ENCODE measurements at regions not wholly inside any gene's neighbourhood (a gene's known extent, or its start where the extent isn't known, plus 50 kb on each side); places are given as distances from the start of the nearest gene placed in this dataset.

- DNase-seq (no peak), FAIRE-seq (no peak)
- Histone ChIP-seq H3K36me3 (ENCODE audit: control insufficient read depth in 3 of 3, insufficient read depth in 2 of 3, low read depth in 1 of 3, low read length in 3 of 3) (no peaks in the 10 kb centered on the region), H3K4me1 (ENCODE audit: control insufficient read depth in 3 of 3, insufficient read depth in 2 of 3, low read depth in 1 of 3, low read length in 2 of 3) (peaks cover 0 to 2% (median 0%) of the 10 kb centered on the region in 3 donors), H3K9me3 (ENCODE audit: control insufficient read depth in 2 of 2, insufficient read depth in 1 of 2, low read depth in 1 of 2, low read length in 1 of 2) (no peaks in the 10 kb centered on the region), H3K4me3 (ENCODE audit: low read depth in 1 of 3, low read length in 3 of 3) (no peak overlapping the region), H3K27me3 (ENCODE audit: control insufficient read depth in 3 of 3, insufficient read depth in 3 of 3, low read length in 3 of 3) (no peaks in the 10 kb centered on the region), H3K27ac (ENCODE audit: low read depth in 1 of 3, low read length in 2 of 3) (no peak overlapping the region)
- 46 to 85% (median 79%) methylated on average over 2 of the region's 2 CpGs for WGBS, 3 donors
Observed at GRCh38 chr3:177681852-177682251, 484.6 kb upstream of the TBL1XR1 start.

- Histone ChIP-seq H3K9me3 (ENCODE audit: control insufficient read depth in 2 of 2, insufficient read depth in 1 of 2, low read depth in 1 of 2, low read length in 1 of 2) (no peaks in the 10 kb centered on the region), H3K4me3 (ENCODE audit: low read depth in 1 of 3, low read length in 3 of 3) (no peak overlapping the region), H3K27ac (ENCODE audit: low read depth in 1 of 3, low read length in 2 of 3) (no peak overlapping the region), H3K4me1 (ENCODE audit: control insufficient read depth in 3 of 3, insufficient read depth in 2 of 3, low read depth in 1 of 3, low read length in 2 of 3) (no peaks in the 10 kb centered on the region), H3K36me3 (ENCODE audit: control insufficient read depth in 3 of 3, insufficient read depth in 2 of 3, low read depth in 1 of 3, low read length in 3 of 3) (no peaks in the 10 kb centered on the region), H3K27me3 (ENCODE audit: control insufficient read depth in 3 of 3, insufficient read depth in 3 of 3, low read length in 3 of 3) (no peaks in the 10 kb centered on the region)
- 72 to 81% (median 73%) methylated on average over 3 of the region's 3 CpGs for WGBS, 3 donors
- no peak for DNase-seq
- FAIRE-seq, result no peak
Observed at GRCh38 chr3:177683586-177683985, 486.3 kb upstream of the TBL1XR1 start.

- FAIRE-seq (no peak), DNase-seq (no peak)
- H3K4me1 ChIP-seq (ENCODE audit: control insufficient read depth in 3 of 3, insufficient read depth in 2 of 3, low read depth in 1 of 3, low read length in 2 of 3), result no peaks in the 10 kb centered on the region
- H3K4me3 ChIP-seq (ENCODE audit: low read depth in 1 of 3, low read length in 3 of 3), result no peak overlapping the region
- H3K9me3 ChIP-seq (ENCODE audit: control insufficient read depth in 2 of 2, insufficient read depth in 1 of 2, low read depth in 1 of 2, low read length in 1 of 2), result no peaks in the 10 kb centered on the region
- no peak overlapping the region for H3K27ac ChIP-seq (ENCODE audit: low read depth in 1 of 3, low read length in 2 of 3)
- whole genome bisulfite sequencing, 3 donors, result 92 to 93% (median 92%) methylated on average over 8 of the region's 8 CpGs
- no peaks in the 10 kb centered on the region for H3K36me3 ChIP-seq (ENCODE audit: control insufficient read depth in 3 of 3, insufficient read depth in 2 of 3, low read depth in 1 of 3, low read length in 3 of 3)
- no peaks in the 10 kb centered on the region for H3K27me3 ChIP-seq (ENCODE audit: control insufficient read depth in 3 of 3, insufficient read depth in 3 of 3, low read length in 3 of 3)
Observed at GRCh38 chr3:177686671-177687070, 489.4 kb upstream of the TBL1XR1 start.

- no peaks in the 10 kb centered on the region for H3K27me3 ChIP-seq (ENCODE audit: control insufficient read depth in 3 of 3, insufficient read depth in 3 of 3, low read length in 3 of 3)
- no peak overlapping the region for H3K4me3 ChIP-seq (ENCODE audit: low read depth in 1 of 3, low read length in 3 of 3)
- H3K27ac ChIP-seq (ENCODE audit: low read depth in 1 of 3, low read length in 2 of 3), result no peak overlapping the region
- DNase-seq (no peak), FAIRE-seq (no peak)
- WGBS, 3 donors, result 75 to 91% (median 86%) methylated on average over 4 of the region's 4 CpGs
- no peaks in the 10 kb centered on the region for H3K9me3 ChIP-seq (ENCODE audit: control insufficient read depth in 2 of 2, insufficient read depth in 1 of 2, low read depth in 1 of 2, low read length in 1 of 2)
- H3K4me1 ChIP-seq (ENCODE audit: control insufficient read depth in 3 of 3, insufficient read depth in 2 of 3, low read depth in 1 of 3, low read length in 2 of 3), result no peaks in the 10 kb centered on the region
- no peaks in the 10 kb centered on the region for H3K36me3 ChIP-seq (ENCODE audit: control insufficient read depth in 3 of 3, insufficient read depth in 2 of 3, low read depth in 1 of 3, low read length in 3 of 3)
Observed at GRCh38 chr3:177687291-177687690, 490.0 kb upstream of the TBL1XR1 start.

- no peak overlapping the region for H3K4me3 ChIP-seq (ENCODE audit: low read depth in 1 of 3, low read length in 3 of 3)
- H3K27ac ChIP-seq (ENCODE audit: low read depth in 1 of 3, low read length in 2 of 3), result no peak overlapping the region
- FAIRE-seq, result no peak
- H3K36me3 ChIP-seq (ENCODE audit: control insufficient read depth in 3 of 3, insufficient read depth in 2 of 3, low read depth in 1 of 3, low read length in 3 of 3), result no peaks in the 10 kb centered on the region
- WGBS, 3 donors, result 85 to 93% (median 89%) methylated on average over 5 of the region's 5 CpGs
- H3K4me1 ChIP-seq (ENCODE audit: control insufficient read depth in 3 of 3, insufficient read depth in 2 of 3, low read depth in 1 of 3, low read length in 2 of 3), result no peaks in the 10 kb centered on the region
- no peak for DNase-seq
- no peaks in the 10 kb centered on the region for H3K9me3 ChIP-seq (ENCODE audit: control insufficient read depth in 2 of 2, insufficient read depth in 1 of 2, low read depth in 1 of 2, low read length in 1 of 2)
- H3K27me3 ChIP-seq (ENCODE audit: control insufficient read depth in 3 of 3, insufficient read depth in 3 of 3, low read length in 3 of 3), result no peaks in the 10 kb centered on the region
Observed at GRCh38 chr3:177688152-177688551, 490.9 kb upstream of the TBL1XR1 start.

- H3K27ac ChIP-seq (ENCODE audit: low read depth in 1 of 3, low read length in 2 of 3), result no peak overlapping the region
- DNase-seq, result no peak
- H3K9me3 ChIP-seq (ENCODE audit: control insufficient read depth in 2 of 2, insufficient read depth in 1 of 2, low read depth in 1 of 2, low read length in 1 of 2), result no peaks in the 10 kb centered on the region
- FAIRE-seq, result no peak
- WGBS, 3 donors, result 90 to 93% (median 90%) methylated on average over 3 of the region's 3 CpGs
- no peaks in the 10 kb centered on the region for H3K27me3 ChIP-seq (ENCODE audit: control insufficient read depth in 3 of 3, insufficient read depth in 3 of 3, low read length in 3 of 3)
- no peak overlapping the region for H3K4me3 ChIP-seq (ENCODE audit: low read depth in 1 of 3, low read length in 3 of 3)
- no peaks in the 10 kb centered on the region for H3K36me3 ChIP-seq (ENCODE audit: control insufficient read depth in 3 of 3, insufficient read depth in 2 of 3, low read depth in 1 of 3, low read length in 3 of 3)
- no peaks in the 10 kb centered on the region for H3K4me1 ChIP-seq (ENCODE audit: control insufficient read depth in 3 of 3, insufficient read depth in 2 of 3, low read depth in 1 of 3, low read length in 2 of 3)
Observed at GRCh38 chr3:177689077-177689476, 491.8 kb upstream of the TBL1XR1 start.

- H3K36me3 ChIP-seq (ENCODE audit: control insufficient read depth in 3 of 3, insufficient read depth in 2 of 3, low read depth in 1 of 3, low read length in 3 of 3), result no peaks in the 10 kb centered on the region
- H3K4me3 ChIP-seq (ENCODE audit: low read depth in 1 of 3, low read length in 3 of 3), result no peak overlapping the region
- no peak overlapping the region for H3K27ac ChIP-seq (ENCODE audit: low read depth in 1 of 3, low read length in 2 of 3)
- 92 to 97% (median 97%) methylated on average over 4 of the region's 4 CpGs for WGBS, 3 donors
- peaks cover 0 to 3% (median 0%) of the 10 kb centered on the region in 3 donors for H3K4me1 ChIP-seq (ENCODE audit: control insufficient read depth in 3 of 3, insufficient read depth in 2 of 3, low read depth in 1 of 3, low read length in 2 of 3)
- no peaks in the 10 kb centered on the region for H3K9me3 ChIP-seq (ENCODE audit: control insufficient read depth in 2 of 2, insufficient read depth in 1 of 2, low read depth in 1 of 2, low read length in 1 of 2)
- H3K27me3 ChIP-seq (ENCODE audit: control insufficient read depth in 3 of 3, insufficient read depth in 3 of 3, low read length in 3 of 3), result no peaks in the 10 kb centered on the region
- FAIRE-seq (no peak), DNase-seq (no peak)
Observed at GRCh38 chr3:177689869-177690268, 492.6 kb upstream of the TBL1XR1 start.

- Histone ChIP-seq H3K36me3 (ENCODE audit: control insufficient read depth in 3 of 3, insufficient read depth in 2 of 3, low read depth in 1 of 3, low read length in 3 of 3) (no peaks in the 10 kb centered on the region), H3K27me3 (ENCODE audit: control insufficient read depth in 3 of 3, insufficient read depth in 3 of 3, low read length in 3 of 3) (no peaks in the 10 kb centered on the region), H3K27ac (ENCODE audit: low read depth in 1 of 3, low read length in 2 of 3) (no peak overlapping the region), H3K4me1 (ENCODE audit: control insufficient read depth in 3 of 3, insufficient read depth in 2 of 3, low read depth in 1 of 3, low read length in 2 of 3) (peaks cover 0 to 3% (median 0%) of the 10 kb centered on the region in 3 donors), H3K4me3 (ENCODE audit: low read depth in 1 of 3, low read length in 3 of 3) (no peak overlapping the region), H3K9me3 (ENCODE audit: control insufficient read depth in 2 of 2, insufficient read depth in 1 of 2, low read depth in 1 of 2, low read length in 1 of 2) (no peaks in the 10 kb centered on the region)
- 79 to 96% (median 90%) methylated on average over 3 of the region's 3 CpGs for WGBS, 3 donors
- DNase-seq (no peak), FAIRE-seq (no peak)
Observed at GRCh38 chr3:177690306-177690705, 493.0 kb upstream of the TBL1XR1 start.

GRCh38 chr3:177692304-177692975, 495.2 kb upstream of the TBL1XR1 start:
- Histone ChIP-seq H3K36me3 (ENCODE audit: control insufficient read depth in 3 of 3, insufficient read depth in 2 of 3, low read depth in 1 of 3, low read length in 3 of 3) (no peaks in the 10 kb centered on the region), H3K4me3 (ENCODE audit: low read depth in 1 of 3, low read length in 3 of 3) (no peak overlapping the region), H3K27ac (ENCODE audit: low read depth in 1 of 3, low read length in 2 of 3) (no peak overlapping the region), H3K4me1 (ENCODE audit: control insufficient read depth in 3 of 3, insufficient read depth in 2 of 3, low read depth in 1 of 3, low read length in 2 of 3) (peaks cover 0 to 3% (median 0%) of the 10 kb centered on the region in 3 donors), H3K27me3 (ENCODE audit: control insufficient read depth in 3 of 3, insufficient read depth in 3 of 3, low read length in 3 of 3) (no peaks in the 10 kb centered on the region), H3K9me3 (ENCODE audit: control insufficient read depth in 2 of 2, insufficient read depth in 1 of 2, low read depth in 1 of 2, low read length in 1 of 2) (no peaks in the 10 kb centered on the region)
- no peak for DNase-seq
- WGBS, 3 donors, result 66 to 74% (median 72%) methylated on average over 3 of the region's 3 CpGs
- no peak for FAIRE-seq

Data from small intestine (tissue), 7 donors.